Stomach (tissue), 8 donors: ENCODE measurements at regions not wholly inside any gene's neighbourhood (a gene's known extent, or its start where the extent isn't known, plus 50 kb on each side); places are given as distances from the start of the nearest gene placed in this dataset.
A peak's percentile ranks its signal among the peaks of the same experiment; 100 is the strongest.

ENCODE experiments used
- DNase-seq, 2 donors: peaks; one replicate each; pipeline versions ENCODE4 v3.0.0 to v3.0.0-alpha.2; 2013 to 2019
- H3K27ac ChIP-seq, 5 donors: fragments of 200-600 bp in 4 of 5; sonication (generic) in 4 of 5; one replicate each; pipeline ENCODE4 v1.5.1; 2013 to 2019; ENCODE audit warnings: mild to moderate bottlenecking in 1 of 5, moderate library complexity in 1 of 5
- H3K27me3 ChIP-seq, 3 donors: fragments of 200-600 bp; sonication (generic); one replicate each; pipeline ENCODE4 v1.5.1; 2017 to 2019; ENCODE audit warnings: mixed run types in 1 of 3
- H3K36me3 ChIP-seq, 4 donors: fragments of 200-600 bp; sonication (generic); 1 replicate in 3 of 4; 2 replicates in 1 of 4; pipeline ENCODE4 v1.5.1; 2016 to 2019
- H3K4me1 ChIP-seq, 4 donors: fragments of 200-600 bp; sonication (generic); one replicate each; pipeline ENCODE4 v1.5.1; 2016 to 2019
- H3K4me3 ChIP-seq, 4 donors: fragments of 200-600 bp; sonication (generic) in 3 of 4; one replicate each; pipeline ENCODE4 v1.5.1; 2016 to 2019; ENCODE audit warnings: mild to moderate bottlenecking in 1 of 4
- H3K9me3 ChIP-seq, 4 donors: fragments of 200-600 bp; sonication (generic); one replicate each; pipeline ENCODE4 v1.5.1; 2016 to 2019
- CTCF ChIP-seq, 7 experiments: fragments of 450-650 bp in 4 of 7; fragments of 200-600 bp in 3 of 7; sonication (generic) in 3 of 7; IDR thresholded peaks; one replicate each; pipeline ENCODE4 v1.5.1; 2016 to 2019; ENCODE audit warnings: antibody characterized with exemption in 7 of 7, control low read depth in 2 of 7, mild to moderate bottlenecking in 1 of 7
- EP300 ChIP-seq: sonication (generic); formaldehyde crosslinking; IDR thresholded peaks from one replicate; pipeline ENCODE4 v1.6.1; 2017; ENCODE audit warnings: antibody characterized with exemption
- POLR2A ChIP-seq, 4 donors: fragments of 450-650 bp; IDR thresholded peaks; one replicate each; pipeline ENCODE4 v1.6.1; 2016; ENCODE audit warnings: antibody characterized with exemption in 4 of 4, control low read depth in 2 of 4, mild to moderate bottlenecking in 1 of 4, moderate library complexity in 1 of 4
- POLR2AphosphoS5 ChIP-seq, 3 donors: sonication (generic); formaldehyde crosslinking; IDR thresholded peaks; one replicate each; pipeline ENCODE4 v1.6.1; 2016; ENCODE audit warnings: antibody characterized with exemption in 3 of 3
- WGBS, 5 donors: extraction: QIAGEN DNeasy Blood & Tissue Kit in 3 of 5; methylation state at CpG; one replicate each; pipeline versions ENCODE4 v1.1.5 to v1.1.7; 2013 to 2018; 5-methylcytosine and 5-hydroxymethylcytosine counted together
- intact Hi-C: fragments of 100-400 bp; cut with DNase I; formaldehyde crosslinking; loops from one replicate; pipeline ENCODE4 v1.15.1; 2023; ENCODE audit warnings: low total_unique reads
- donor health status: healthy with polysubstance abuse.
- donor health status: Bipolar disorder and iron deficiency.
- donor health status: healthy.

GRCh38 chr1:55568732-55569131 is 353.6 kb upstream of the USP24 start:
- no peak for DNase-seq
- Histone ChIP-seq H3K27ac (no peak overlapping the region), H3K9me3 (peaks cover 0 to 7% (median 0%) of the 10 kb centered on the region in 4 donors), H3K27me3 (no peaks in the 10 kb centered on the region), H3K36me3 (no peaks in the 10 kb centered on the region), H3K4me1 (no peaks in the 10 kb centered on the region), H3K4me3 (no peak overlapping the region)
- TF ChIP-seq POLR2A (IDR thresholded peaks at IDR 0.05) = no peak
- TF ChIP-seq EP300 = no peak
- no peak for TF ChIP-seq POLR2AphosphoS5 (IDR thresholded peaks at IDR 0.05)
- TF ChIP-seq CTCF (IDR thresholded peaks at IDR 0.05) = no peak
- intact Hi-C loops = no loop called here
- 69 to 91% (median 82%) methylated on average over 2 of the region's 2 CpGs for WGBS, 5 donors

GRCh38 chr1:55560266-55560665 is 345.1 kb upstream of the USP24 start:
- H3K9me3 ChIP-seq = no peaks in the 10 kb centered on the region
- intact Hi-C loops = no loop called here
- TF ChIP-seq POLR2A (IDR thresholded peaks at IDR 0.05) = no peak
- TF ChIP-seq CTCF (IDR thresholded peaks at IDR 0.05) = no peak
- TF ChIP-seq EP300 = no peak
- TF ChIP-seq POLR2AphosphoS5 (IDR thresholded peaks at IDR 0.05) = no peak
- peak in 1 of 2 donors; percentile 39 for DNase-seq
- H3K27ac ChIP-seq = no peak overlapping the region
- no peaks in the 10 kb centered on the region for H3K4me1 ChIP-seq
- WGBS, 5 donors = 25 to 40% (median 35%) methylated on average over 1 of the region's 1 CpG
- no peaks in the 10 kb centered on the region for H3K27me3 ChIP-seq
- H3K4me3 ChIP-seq = no peak overlapping the region
- no peaks in the 10 kb centered on the region for H3K36me3 ChIP-seq

GRCh38 chr1:55559842-55560241 is 344.7 kb upstream of the USP24 start:
- no peaks in the 10 kb centered on the region for H3K9me3 ChIP-seq
- no peak for DNase-seq
- intact Hi-C loops = no loop called here
- H3K4me1 ChIP-seq = no peaks in the 10 kb centered on the region
- WGBS, 5 donors = 59 to 77% (median 67%) methylated on average over 6 of the region's 6 CpGs
- H3K27ac ChIP-seq = no peak overlapping the region
- no peaks in the 10 kb centered on the region for H3K27me3 ChIP-seq
- no peak overlapping the region for H3K4me3 ChIP-seq
- no peaks in the 10 kb centered on the region for H3K36me3 ChIP-seq
- TF ChIP-seq CTCF (IDR thresholded peaks at IDR 0.05) (no peak), EP300 (no peak)

- 84 to 89% (median 87%) methylated on average over 6 of the region's 6 CpGs for WGBS, 5 donors
These were observed 344.0 kb upstream of the USP24 start for GRCh38 chr1:55559161-55559611.

More at GRCh38 chr1:55559161-55559611, 344.0 kb upstream of the USP24 start:
- Histone ChIP-seq H3K4me3 (no peak overlapping the region), H3K9me3 (no peaks in the 10 kb centered on the region), H3K27me3 (no peaks in the 10 kb centered on the region), H3K27ac (no peak overlapping the region), H3K4me1 (no peaks in the 10 kb centered on the region), H3K36me3 (no peaks in the 10 kb centered on the region)
- no peak for DNase-seq
- intact Hi-C loops = no loop called here
- TF ChIP-seq POLR2A (IDR thresholded peaks at IDR 0.05) (no peak), EP300 (no peak), CTCF (IDR thresholded peaks at IDR 0.05) (no peak), POLR2AphosphoS5 (IDR thresholded peaks at IDR 0.05) (no peak)
